Lower lobe of right lung (tissue), 2 donors: ENCODE measurements at regions not wholly inside any gene's neighbourhood (a gene's known extent, or its start where the extent isn't known, plus 50 kb on each side); places are given as distances from the start of the nearest gene placed in this dataset.

ENCODE experiments used
- ATAC-seq, 2 donors: fragments of 200-7000 bp; cut with Tn5 transposase; one replicate each; pipeline ENCODE4 v1.9.1; 2020 to 2022; ENCODE audit warnings: mild to moderate bottlenecking in 2 of 2, moderate library complexity in 2 of 2
- DNase-seq: peaks from one replicate; pipeline ENCODE4 v3.0.0-alpha.2; 2020
- H3K27ac ChIP-seq: fragments of 200-600 bp; one replicate; pipeline ENCODE4 v1.8.0; 2022
- H3K27me3 ChIP-seq: fragments of 200-600 bp; one replicate; pipeline ENCODE4 v1.8.0; 2022; ENCODE audit warnings: low read depth
- H3K36me3 ChIP-seq: fragments of 200-600 bp; one replicate; pipeline ENCODE4 v1.8.0; 2022; ENCODE audit warnings: mild to moderate bottlenecking
- H3K4me1 ChIP-seq: fragments of 200-600 bp; one replicate; pipeline ENCODE4 v1.8.0; 2022
- H3K4me3 ChIP-seq: fragments of 200-600 bp; one replicate; pipeline ENCODE4 v1.8.0; 2022; ENCODE audit warnings: mild to moderate bottlenecking
- H3K9me3 ChIP-seq: fragments of 200-600 bp; one replicate; pipeline ENCODE4 v1.8.0; 2022
- CTCF ChIP-seq: fragments of 200-600 bp; IDR thresholded peaks from one replicate; pipeline ENCODE4 v1.8.0; 2022; ENCODE audit warnings: antibody characterized with exemption, mild to moderate bottlenecking
- intact Hi-C: fragments of 100-400 bp; cut with DNase I; formaldehyde crosslinking; loops from one replicate; pipeline ENCODE4 v1.11.0; 2022
- donor health status: DM: no; HTN: yes; CAD: no; lungs with severe emphysema.

- Histone ChIP-seq H3K27ac (no peak overlapping the region), H3K9me3 (peaks cover 7% of the 10 kb centered on the region), H3K4me3 (no peak overlapping the region), H3K4me1 (peaks cover 6% of the 10 kb centered on the region), H3K36me3 (no peaks in the 10 kb centered on the region), H3K27me3 (peaks cover 8% of the 10 kb centered on the region)
- intact Hi-C loops = no loop called here
- DNase-seq (no peak), ATAC-seq (no peak)
- no peak for TF ChIP-seq CTCF
These were observed 53.1 kb upstream of the SLC22A11 start for GRCh38 chr11:64502634-64503033.

GRCh38 chr11:64503186-64503753 lies 52.5 kb upstream of the SLC22A11 start:
- Histone ChIP-seq H3K4me1 (peaks cover 3% of the 10 kb centered on the region), H3K36me3 (no peaks in the 10 kb centered on the region), H3K9me3 (peaks cover 7% of the 10 kb centered on the region), H3K27me3 (peaks cover 8% of the 10 kb centered on the region), H3K4me3 (no peak overlapping the region), H3K27ac (no peak overlapping the region)
- ATAC-seq = no peak
- TF ChIP-seq CTCF = no peak
- intact Hi-C loops = no loop called here
- no peak for DNase-seq

- H3K4me3 ChIP-seq = no peak overlapping the region
- peaks cover 7% of the 10 kb centered on the region for H3K9me3 ChIP-seq
- no peak overlapping the region for H3K27ac ChIP-seq
- H3K4me1 ChIP-seq = no peaks in the 10 kb centered on the region
- TF ChIP-seq CTCF = no peak
- ATAC-seq (no peak), DNase-seq (no peak)
- peaks cover 8% of the 10 kb centered on the region for H3K27me3 ChIP-seq
- H3K36me3 ChIP-seq = no peaks in the 10 kb centered on the region
- intact Hi-C loops = no loop called here
These were observed 50.7 kb upstream of the SLC22A11 start for GRCh38 chr11:64504999-64505398.
